ENCODE measurements at regions not wholly inside any gene's neighbourhood (a gene's known extent, or its start where the extent isn't known, plus 50 kb on each side); places are given as distances from the start of the nearest gene placed in this dataset.

DNA sequence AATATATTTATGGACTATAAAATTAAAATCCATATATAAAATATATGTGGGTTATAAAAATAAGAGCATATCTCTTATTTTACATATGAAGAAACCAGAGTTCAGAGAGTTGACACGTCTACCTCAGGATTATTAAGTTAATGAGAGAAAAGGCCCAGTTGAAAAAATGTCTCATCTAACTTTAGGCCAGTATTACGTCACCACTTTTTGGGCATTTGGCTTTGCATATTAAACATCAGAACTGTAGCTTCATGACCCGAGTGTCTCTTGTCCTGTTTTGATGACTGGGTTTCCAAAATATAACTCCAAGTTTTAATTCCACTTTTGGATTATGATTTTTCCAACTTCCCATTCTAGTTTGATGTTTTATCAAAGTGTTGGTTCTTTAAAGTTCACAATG, 1026.1 kb downstream of the SLC6A15 start:
- Histone ChIP-seq H3K4me1 (ENCODE audit: control insufficient read depth, insufficient read depth, low read length) (no peaks in the 10 kb centered on the region), H3K36me3 (ENCODE audit: control insufficient read depth, insufficient read depth, low read length) (no peaks in the 10 kb centered on the region), H4K91ac (ENCODE audit: insufficient read depth, low read depth, low read length) (no peak overlapping the region), H3K4me2 (ENCODE audit: low read depth, low read length) (no peak overlapping the region), H3K18ac (ENCODE audit: low read depth, low read length) (no peak overlapping the region), H2AK5ac (ENCODE audit: low read depth, low read length) (no peak overlapping the region), H2AK9ac (replicated peaks; ENCODE audit: low read depth, low read length, poor library complexity) (no peak overlapping the region), H3K9ac (ENCODE audit: low read depth, low read length) (no peak overlapping the region), H3K4me3 (ENCODE audit: insufficient read depth, low read depth, low read length) (no peak overlapping the region), H3K23ac (ENCODE audit: low read depth, low read length) (no peak overlapping the region), H3K27ac (ENCODE audit: insufficient read depth, low read length) (no peak overlapping the region), H2BK120ac (ENCODE audit: low read depth, low read length) (no peak overlapping the region), H3K14ac (replicated peaks; ENCODE audit: low read depth, low read length) (no peak overlapping the region), H4K5ac (ENCODE audit: low read depth, low read length) (no peak overlapping the region), H3K27me3 (ENCODE audit: control insufficient read depth, insufficient read depth, low read length) (no peaks in the 10 kb centered on the region), H3K4ac (ENCODE audit: low read depth, low read length) (no peak overlapping the region), H3K79me1 (ENCODE audit: low read depth in 1 of 2, low read length in 2 of 2) (no peaks in the 10 kb centered on the region), H4K8ac (ENCODE audit: low read depth in 2 of 2, low read length in 2 of 2) (no peak overlapping the region), H2AFZ (replicated peaks; ENCODE audit: low read length, poor library complexity) (no peak overlapping the region), H3K9me1 (ENCODE audit: insufficient read depth, low read length) (no peaks in the 10 kb centered on the region), H3K9me3 (ENCODE audit: control insufficient read depth, insufficient read depth, low read length) (no peaks in the 10 kb centered on the region), H2BK15ac (ENCODE audit: low read depth, low read length) (no peak overlapping the region), H4K20me1 (ENCODE audit: insufficient read depth, low read length) (no peaks in the 10 kb centered on the region), H2BK20ac (ENCODE audit: low read depth, low read length) (no peak overlapping the region), H2BK5ac (ENCODE audit: low read depth, low read length, poor library complexity, severe bottlenecking) (no peak overlapping the region), H3K56ac (ENCODE audit: extremely low read depth, insufficient read depth, low read length) (no peak overlapping the region)
- ChIA-PET CTCF (no interaction called here), POLR2A (ENCODE audit: unreplicated experiment) (no interaction called here)
- WGBS, 2 experiments (ENCODE audit: extremely low coverage in 2 of 2, insufficient read length in 1 of 2) = no CpG with 5 or more reads among the region's 3 CpGs
- in situ Hi-C loops (cut with MboI; ENCODE audit: low sequenced_read_pairs) = no loop called here
- ATAC-seq (ENCODE audit: low read depth) (no peak), DNase-seq (no peak)
- BruUV-seq (replicated peaks) = no TSS peak
- dilution Hi-C loops (cut with HindIII; ENCODE audit: low sequenced_read_pairs, unreplicated experiment) = no loop called here
- intact Hi-C loops (cut with micrococcal nuclease) = no loop called here
- TF ChIP-seq SMC3 (IDR thresholded peaks at IDR 0.05; ENCODE audit: low read depth, low read length) (no peak), MAZ (IDR thresholded peaks at IDR 0.05; ENCODE audit: borderline replicate concordance, low read depth, low read length) (no peak), MAFK (IDR thresholded peaks at IDR 0.05; ENCODE audit: low read depth, low read length) (no peak), FOS (IDR thresholded peaks at IDR 0.05; ENCODE audit: low read depth, low read length) (no peak), POLR2A (IDR thresholded peaks at IDR 0.05; ENCODE audit: low read depth, low read length) (no peak), CTCF (conservative IDR thresholded peaks at IDR 0.05; ENCODE audit: low read depth, low read length) (no peak), CHD1 (IDR thresholded peaks at IDR 0.05; ENCODE audit: low read depth, low read length) (no peak), BHLHE40 (IDR thresholded peaks at IDR 0.05; ENCODE audit: low read depth, low read length) (no peak), NFE2L2 (IDR thresholded peaks at IDR 0.05; ENCODE audit: low read depth, low read length) (no peak), CEBPB (IDR thresholded peaks at IDR 0.05; ENCODE audit: low read depth, low read length) (no peak), RFX5 (IDR thresholded peaks at IDR 0.05; ENCODE audit: low read depth, low read length) (no peak), RAD21 (IDR thresholded peaks at IDR 0.05; ENCODE audit: low read length) (no peak), ELK1 (IDR thresholded peaks at IDR 0.05; ENCODE audit: borderline replicate concordance, low read depth, low read length) (no peak), RCOR1 (IDR thresholded peaks at IDR 0.05; ENCODE audit: insufficient replicate concordance, low read length) (no peak), MXI1 (IDR thresholded peaks at IDR 0.05; ENCODE audit: borderline replicate concordance, low read depth, low read length) (no peak)
- TF ChIP-seq, protein P1, sequence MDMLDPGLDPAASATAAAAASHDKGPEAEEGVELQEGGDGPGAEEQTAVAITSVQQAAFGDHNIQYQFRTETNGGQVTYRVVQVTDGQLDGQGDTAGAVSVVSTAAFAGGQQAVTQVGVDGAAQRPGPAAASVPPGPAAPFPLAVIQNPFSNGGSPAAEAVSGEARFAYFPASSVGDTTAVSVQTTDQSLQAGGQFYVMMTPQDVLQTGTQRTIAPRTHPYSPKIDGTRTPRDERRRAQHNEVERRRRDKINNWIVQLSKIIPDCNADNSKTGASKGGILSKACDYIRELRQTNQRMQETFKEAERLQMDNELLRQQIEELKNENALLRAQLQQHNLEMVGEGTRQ (IDR thresholded peaks at IDR 0.05; ENCODE audit: low read depth, low read length) = no peak

Measured in IMR-90 (cell line).